A204.1 (cell line): ENCODE measurements at regions not wholly inside any gene's neighbourhood (a gene's known extent, or its start where the extent isn't known, plus 50 kb on each side); places are given as distances from the start of the nearest gene placed in this dataset.

ENCODE experiments used
- FAIRE-seq: peaks from 2 replicates; lab custom pipeline; 2012; peaks lifted over from hg19 to GRCh38; lab: Jason Lieb, UNC

- no peak for FAIRE-seq
Measured at GRCh38 chr22:47398921-47399790, 636.7 kb downstream of the TBC1D22A start.

DNA sequence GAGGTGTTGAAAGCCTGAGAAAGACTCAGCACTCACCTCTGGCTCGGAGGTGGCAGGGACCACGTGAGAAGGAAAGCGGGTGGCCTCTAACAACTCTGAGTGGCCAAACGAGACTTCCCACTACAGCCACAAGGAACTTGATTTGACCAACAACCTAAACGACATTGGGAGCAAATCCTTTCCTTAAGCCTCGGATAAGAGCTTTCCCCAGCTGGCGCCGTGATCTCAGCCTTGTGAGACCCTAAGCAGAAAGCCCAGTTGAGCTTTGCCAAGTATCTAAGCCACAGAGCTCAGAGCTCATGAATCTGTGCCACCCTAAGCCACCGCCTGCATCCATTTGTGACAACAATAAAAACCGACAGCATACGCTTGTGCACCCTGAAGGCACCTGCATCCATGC, 636.0 kb downstream of the TBC1D22A start:
- no peak for FAIRE-seq

- no peak for FAIRE-seq
Measured at GRCh38 chr22:47397673-47398072, 635.2 kb downstream of the TBC1D22A start.

GRCh38 chr22:47396515-47396914, 634.1 kb downstream of the TBC1D22A start:
- FAIRE-seq, result no peak

DNA sequence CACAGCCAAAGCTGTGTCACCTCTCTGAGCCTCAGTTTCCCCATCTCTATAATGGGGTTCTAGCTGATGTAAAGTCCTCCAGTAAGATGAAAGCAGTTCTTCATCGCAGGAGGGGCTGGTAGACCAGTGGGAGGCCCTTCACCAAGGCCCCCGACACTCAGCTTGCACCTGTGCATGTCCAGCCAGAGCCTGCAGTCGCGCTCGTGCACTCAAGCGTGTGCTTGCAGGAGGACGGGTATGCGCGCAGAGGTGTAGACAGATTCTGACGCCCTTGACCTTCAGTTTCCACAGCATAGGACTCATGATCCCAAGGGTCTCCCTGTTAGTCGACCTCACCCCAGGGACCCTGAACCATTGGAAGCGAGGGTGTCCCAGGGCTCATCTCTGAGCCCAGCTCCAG, 633.7 kb downstream of the TBC1D22A start:
- no peak for FAIRE-seq

DNA sequence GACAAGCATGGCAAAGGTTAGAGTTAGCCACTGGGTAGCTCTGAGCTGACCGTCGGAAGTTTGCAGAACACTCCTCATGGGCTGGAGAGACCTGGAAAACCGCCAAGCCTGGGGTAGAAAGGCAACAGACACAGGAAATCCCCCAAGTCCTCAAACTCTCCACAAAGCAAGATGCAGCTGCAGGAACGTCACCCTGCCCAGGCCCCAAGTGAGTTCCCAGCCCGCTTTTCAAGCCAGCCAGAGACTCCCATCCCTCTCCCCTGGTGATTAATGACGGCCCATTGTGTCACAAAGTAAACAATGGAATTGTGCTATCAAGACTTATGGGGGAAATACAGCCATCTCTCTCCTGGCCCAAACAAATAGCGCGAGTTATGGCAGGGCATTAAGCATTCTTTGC, 633.0 kb downstream of the TBC1D22A start:
- no peak for FAIRE-seq

DNA sequence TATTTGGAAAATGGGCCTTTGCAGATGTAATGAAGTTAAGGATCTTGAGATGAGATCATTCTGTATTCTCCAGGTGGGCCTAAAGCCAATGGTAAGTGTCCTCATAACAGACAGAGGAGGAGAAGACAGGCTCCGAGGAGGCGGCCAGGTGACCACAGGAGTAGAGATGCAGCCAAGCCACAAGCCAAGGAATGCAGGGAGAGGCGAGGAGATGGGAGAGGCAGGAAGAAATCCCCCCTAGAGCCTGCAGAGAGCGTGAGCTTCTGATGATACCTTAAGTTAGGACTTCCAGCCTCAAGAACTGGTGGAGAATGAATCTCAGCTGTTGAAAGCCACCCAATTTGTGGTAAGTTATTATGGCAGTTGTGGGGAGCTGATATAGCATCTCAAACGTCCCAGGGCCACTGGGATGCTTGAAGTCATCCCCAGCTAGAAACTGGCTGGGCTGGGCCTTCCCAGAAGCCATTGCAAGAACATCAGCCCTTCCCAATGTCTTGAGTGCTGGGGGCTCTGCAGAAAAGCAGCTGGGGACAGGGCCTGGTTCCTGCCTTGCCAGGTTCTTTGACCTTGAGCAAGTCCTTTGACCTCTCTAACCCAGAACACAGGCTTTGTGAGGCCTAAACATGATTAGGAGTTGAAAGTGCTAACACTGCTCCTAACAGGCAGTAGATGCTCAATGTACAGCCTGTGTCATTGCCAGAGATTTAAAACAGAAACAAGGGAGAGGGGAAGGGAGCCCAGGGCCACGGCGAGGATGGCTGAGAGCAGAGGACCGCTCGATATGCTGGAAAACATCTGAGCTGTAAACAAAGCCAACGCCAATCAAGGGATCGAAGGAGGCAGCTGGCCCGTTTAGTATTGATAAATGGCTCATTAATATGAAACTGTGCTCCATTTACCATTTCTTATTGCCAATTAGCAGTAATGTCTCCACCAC, 632.3 kb downstream of the TBC1D22A start:
- FAIRE-seq, result no peak

GRCh38 chr22:47393191-47393590, 630.7 kb downstream of the TBC1D22A start:
- FAIRE-seq, result no peak

DNA sequence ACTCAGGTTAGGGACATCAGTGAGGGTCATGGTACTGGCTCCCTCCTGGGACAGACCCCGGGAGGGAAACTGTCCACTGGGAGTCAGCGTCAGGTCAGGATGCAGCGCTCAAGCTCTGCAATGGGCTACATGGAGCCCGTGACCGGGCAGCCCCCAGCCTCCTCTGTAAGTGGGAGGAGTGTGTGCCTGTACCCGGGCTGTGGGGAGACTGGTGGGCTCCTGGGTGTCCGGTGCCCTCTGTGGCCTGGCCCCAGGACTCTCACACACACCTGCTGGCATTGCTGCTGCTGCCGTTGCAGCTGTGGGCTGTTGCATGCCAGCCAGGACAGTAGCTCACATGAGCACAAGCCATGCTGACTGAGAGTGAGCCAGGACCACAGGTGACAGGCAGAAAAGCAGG, 630.3 kb downstream of the TBC1D22A start:
- FAIRE-seq, result no peak

DNA sequence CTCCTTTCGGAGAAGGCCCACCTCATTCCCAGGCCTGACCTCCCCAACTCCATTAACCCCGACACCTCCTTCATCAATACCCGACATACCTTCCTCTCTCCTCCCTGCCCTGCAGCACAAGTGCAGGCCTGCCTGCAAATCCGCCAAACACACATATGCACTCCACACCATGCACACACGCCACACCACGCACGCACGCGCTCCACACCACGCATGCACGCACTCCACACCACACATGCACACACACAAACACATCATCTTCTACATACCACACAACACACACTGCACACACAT, 629.6 kb downstream of the TBC1D22A start:
- FAIRE-seq, result no peak

DNA sequence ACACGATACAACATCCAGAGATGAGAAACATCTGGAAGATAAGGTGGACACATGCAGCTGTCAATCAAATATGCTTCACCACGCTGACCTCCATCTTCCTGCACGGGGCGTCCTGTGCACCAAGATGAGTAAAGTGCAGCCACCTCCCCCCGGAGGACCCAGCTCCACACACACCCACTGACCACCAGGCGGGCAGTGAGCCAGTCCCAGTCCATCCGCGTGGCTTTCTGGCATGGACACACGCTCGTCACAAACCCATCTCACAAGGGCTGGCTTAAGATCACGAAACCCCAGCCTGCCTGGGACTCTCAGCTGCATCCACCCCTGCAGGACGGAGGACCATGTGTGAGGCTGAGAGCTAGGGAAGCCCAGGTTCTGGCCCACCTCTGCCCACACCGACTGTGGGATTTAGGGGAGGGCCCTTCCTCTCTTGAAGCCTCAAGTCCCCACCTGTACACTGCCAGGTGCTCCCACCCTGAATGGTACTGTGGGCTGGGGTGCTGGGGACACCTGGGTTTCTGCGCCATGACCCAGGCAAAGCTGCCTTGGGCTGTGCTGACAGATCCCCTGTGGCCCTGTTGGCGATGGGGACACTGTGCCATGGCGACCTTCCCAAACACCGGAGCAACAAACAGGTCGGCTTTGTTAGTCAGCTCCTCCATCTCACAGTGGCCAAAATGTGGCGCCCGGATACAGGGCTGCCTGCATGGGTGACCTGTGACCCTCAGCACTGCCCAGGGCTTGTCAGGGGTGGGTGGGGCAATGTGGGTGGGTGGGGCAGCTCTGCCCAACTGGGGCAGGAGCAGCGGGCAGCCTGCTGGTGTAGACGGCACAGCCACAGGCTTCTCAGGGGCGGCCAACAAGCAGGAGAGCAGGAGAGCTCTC, 629.0 kb downstream of the TBC1D22A start:
- FAIRE-seq, result no peak

DNA sequence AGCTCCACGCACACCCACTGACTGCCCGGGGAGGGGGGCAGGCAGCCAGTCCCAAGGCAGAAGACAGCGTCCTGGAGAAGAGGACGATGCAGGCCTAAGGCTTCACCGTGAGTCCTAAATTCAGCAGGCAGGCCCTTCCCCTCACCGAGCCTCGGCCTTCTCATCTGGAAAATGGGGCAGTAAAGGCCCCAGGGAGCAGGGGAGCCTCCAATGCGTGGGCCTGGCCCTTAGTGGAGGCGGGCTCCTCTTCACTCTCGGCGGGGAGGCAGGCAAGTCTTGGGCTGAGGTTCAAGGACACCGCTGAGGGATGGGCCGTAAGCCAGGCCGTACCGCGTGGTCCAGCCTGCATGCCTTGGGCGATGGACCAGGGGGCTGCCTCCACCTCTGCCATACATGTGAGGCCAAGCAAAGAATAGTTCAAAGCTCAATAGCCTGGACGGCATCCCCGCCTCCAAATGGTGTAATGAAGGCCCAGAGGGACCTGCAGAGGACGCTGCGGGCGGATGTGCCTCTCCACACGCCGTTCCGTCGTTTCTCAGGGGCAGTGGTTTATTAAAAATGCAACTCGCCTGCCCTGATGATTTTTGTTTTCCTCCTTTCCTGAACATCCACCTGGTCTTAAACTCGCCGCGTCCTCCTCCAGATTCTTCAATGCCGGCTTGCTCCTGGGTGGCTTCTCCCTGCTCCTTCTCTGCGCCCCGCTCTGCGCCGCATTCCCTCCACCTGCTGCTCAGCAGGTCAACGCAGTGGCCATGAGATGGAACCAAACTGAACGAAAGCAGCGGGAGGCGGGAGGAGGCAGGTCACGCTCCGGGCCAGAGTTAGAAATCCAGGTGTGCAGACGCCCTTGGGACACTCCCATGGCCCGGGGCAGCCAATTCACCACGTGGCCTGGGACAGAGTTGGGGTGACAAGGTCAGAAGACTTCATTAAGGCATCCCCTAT, 627.8 kb downstream of the TBC1D22A start:
- no peak for FAIRE-seq

DNA sequence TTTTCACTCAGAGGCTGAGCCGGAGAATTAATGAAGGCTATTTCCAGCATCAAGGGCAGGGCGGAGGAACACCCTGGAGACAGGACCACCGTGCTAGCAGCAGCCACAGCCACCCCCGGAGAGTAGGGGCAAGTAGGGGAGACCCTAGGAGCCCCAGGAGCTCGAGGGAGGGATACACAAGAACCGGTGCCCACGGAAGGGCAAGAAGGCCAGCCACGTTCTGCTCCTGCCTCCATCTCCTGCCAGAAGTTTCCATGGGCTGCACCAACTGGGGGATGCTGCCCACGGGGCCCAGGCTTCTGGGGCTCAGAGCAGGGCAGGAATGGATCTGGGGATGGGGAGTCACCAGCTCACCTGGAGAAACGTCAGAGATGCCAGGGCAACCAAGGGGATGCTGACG, 626.8 kb downstream of the TBC1D22A start:
- FAIRE-seq, result no peak

- no peak for FAIRE-seq
Measured at GRCh38 chr22:47388778-47389177, 626.3 kb downstream of the TBC1D22A start.

DNA sequence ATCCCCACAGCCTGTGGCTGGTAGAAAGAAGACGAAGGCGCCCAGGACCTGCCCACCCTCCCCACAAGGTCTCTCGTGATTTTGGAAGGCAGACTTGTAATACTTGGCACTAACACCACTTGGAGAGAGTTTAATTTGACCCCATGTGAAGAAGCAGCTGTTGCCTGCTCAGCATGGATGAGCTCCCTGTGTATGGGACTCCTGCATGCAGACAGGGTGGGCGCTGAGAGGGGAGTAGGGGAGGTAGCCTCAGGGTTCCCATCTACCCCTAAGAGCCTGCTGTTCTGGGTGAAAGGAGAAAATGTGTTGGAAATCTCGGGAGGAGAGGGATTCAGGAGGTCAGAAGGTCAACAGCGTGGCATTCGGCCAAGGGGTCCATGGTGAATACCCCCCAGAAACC, 625.9 kb downstream of the TBC1D22A start:
- FAIRE-seq, result no peak

DNA sequence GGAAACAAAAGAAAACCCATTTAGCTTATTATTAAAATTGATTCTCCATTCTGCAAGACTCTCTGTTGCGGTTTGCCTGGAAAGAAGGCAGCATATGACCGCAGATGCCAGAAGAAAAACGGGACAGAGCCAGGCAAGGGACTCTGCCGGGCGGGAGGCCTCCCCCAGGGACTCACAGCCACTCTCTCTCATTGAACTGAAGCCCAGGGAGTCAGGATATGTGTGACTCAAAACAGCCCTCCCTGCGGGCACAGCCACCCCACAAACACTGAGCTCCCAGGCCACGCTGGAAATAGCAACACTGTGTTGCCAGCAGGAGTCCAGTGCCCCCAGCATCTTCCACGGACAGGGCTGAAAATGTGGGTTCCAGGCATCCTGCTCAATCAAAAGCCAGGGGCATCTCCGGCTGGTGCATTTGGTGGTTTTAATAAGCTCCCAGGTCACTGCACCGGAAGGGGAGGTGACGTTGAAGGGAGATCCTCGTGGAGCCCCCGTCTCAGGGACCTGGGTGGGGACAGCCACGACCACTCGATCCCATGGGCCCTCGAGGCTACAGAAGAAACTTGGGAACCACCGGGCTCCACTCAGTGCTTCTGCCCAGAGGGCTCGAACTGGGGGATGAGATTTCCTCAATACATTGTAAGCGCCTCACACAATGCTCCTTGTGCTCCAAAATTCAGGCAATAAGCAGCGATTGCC, 624.5 kb downstream of the TBC1D22A start:
- FAIRE-seq, result no peak

DNA sequence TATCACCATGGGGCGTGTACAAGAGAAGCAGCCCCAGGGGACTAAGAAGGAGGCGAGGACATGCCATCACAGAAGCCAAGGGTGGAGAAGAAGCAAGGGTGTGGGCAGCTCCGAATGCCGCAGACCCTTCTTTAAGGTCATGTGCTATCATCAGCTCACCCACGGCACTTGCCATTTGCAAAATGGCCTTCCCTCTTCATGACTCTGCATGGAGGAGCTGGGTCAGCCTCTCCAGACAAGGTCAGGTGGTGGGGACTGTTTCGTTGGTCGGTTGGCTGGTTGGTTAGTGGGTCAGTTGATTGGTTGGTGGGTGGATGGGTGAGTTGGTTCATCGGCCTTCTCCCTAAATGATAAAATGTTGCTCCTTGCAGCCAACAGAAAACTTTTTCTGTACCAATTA, 622.5 kb downstream of the TBC1D22A start:
- no peak for FAIRE-seq

DNA sequence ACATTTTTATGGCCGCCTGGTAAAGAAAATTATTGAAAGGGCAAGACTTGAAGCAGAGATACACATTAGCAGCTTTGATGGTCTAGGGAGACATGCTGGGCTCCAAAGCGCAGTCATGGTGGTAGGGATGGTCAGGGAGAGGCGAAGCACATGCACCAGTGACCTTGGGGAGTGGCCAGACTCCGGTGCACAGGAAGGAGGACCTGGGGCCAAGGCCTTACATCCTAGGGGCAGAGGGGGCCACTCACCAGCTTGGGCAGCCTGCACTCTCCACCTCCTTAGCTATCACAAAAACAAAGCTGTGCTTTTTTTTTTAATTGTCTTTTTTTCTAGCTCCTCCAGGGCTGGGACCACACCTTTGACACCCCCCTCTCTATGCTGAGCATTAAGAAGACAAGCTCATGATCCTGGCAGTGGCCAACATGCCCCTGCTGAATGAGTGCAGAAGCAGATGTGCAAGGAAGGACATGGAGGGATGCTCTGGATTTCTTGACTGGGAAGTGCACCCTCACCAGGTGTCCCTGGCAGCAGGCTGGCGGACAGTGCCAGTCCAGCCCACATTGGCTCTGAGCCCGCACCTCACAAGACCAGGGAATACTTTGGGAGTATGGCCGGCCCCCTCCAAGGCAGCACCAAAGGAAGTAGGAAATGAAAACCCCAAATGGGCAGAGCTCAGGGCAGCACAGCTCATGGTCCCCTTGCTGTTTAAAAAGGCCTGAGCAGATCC, 619.9 kb downstream of the TBC1D22A start:
- FAIRE-seq, result no peak

GRCh38 chr22:47381240-47381639, 618.8 kb downstream of the TBC1D22A start:
- FAIRE-seq, result no peak

DNA sequence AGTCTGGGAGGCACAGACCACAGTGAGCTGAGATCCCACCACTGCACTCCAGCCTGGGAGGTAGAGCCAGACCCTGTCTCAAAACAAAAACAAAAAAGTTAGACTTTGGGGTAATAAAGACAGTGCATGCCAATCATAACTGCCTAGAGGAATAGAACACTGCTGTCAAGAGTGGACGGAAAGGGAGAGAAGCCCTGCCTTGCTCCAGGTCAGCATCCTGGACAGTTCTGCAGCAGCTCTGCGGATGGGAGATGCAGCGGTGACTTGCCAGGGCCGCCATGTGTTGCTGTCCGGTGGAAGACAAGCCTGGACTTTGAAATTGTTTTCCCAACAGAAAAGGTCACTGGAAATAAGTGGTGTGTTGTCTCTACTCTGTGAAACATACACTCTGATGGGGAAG, 618.2 kb downstream of the TBC1D22A start:
- FAIRE-seq, result no peak
